Thyroid gland (tissue), 4 donors: ENCODE measurements at regions not wholly inside any gene's neighbourhood (a gene's known extent, or its start where the extent isn't known, plus 50 kb on each side); places are given as distances from the start of the nearest gene placed in this dataset.
"Not testable (repeated sequence)": the region's sequence is repeated elsewhere in the genome, so short reads cannot be mapped to it uniquely, and the experiment has no call there.

Experiments used
- DNase-seq, 2 donors: peaks; one replicate each; pipeline ENCODE4 v3.0.0-alpha.2; 2019
- H3K27ac ChIP-seq, 3 donors: fragments of 200-600 bp; sonication (generic); 1 replicate in 2 of 3; 2 replicates in 1 of 3; pipeline ENCODE4 v1.5.1; 2016 to 2019; ENCODE audit warnings: mild to moderate bottlenecking in 1 of 3, moderate library complexity in 1 of 3
- H3K27me3 ChIP-seq: fragments of 200-600 bp; sonication (generic); one replicate; pipeline ENCODE4 v1.5.1; 2019
- H3K36me3 ChIP-seq, 2 donors: fragments of 200-600 bp; sonication (generic); one replicate each; pipeline ENCODE4 v1.5.1; 2016 to 2019
- H3K4me1 ChIP-seq, 2 donors: fragments of 200-600 bp; sonication (generic); one replicate each; pipeline ENCODE4 v1.5.1; 2017 to 2019
- H3K4me3 ChIP-seq, 3 donors: fragments of 200-600 bp; sonication (generic); replicated peaks in 1 of 3; 1 replicate in 2 of 3; 2 replicates in 1 of 3; pipeline ENCODE4 v1.5.1; 2016; ENCODE audit warnings: mild to moderate bottlenecking in 1 of 3
- H3K9me3 ChIP-seq: fragments of 200-600 bp; sonication (generic); one replicate; pipeline ENCODE4 v1.5.1; 2017
- POLR2A ChIP-seq, 2 donors: fragments of 450-650 bp; IDR thresholded peaks; one replicate each; pipeline ENCODE4 v1.6.1; 2017; ENCODE audit warnings: antibody characterized with exemption in 2 of 2, mild to moderate bottlenecking in 2 of 2, moderate library complexity in 1 of 2
- WGBS, 2 donors: methylation state at CpG; one replicate each; pipeline ENCODE4 v1.1.5; 2017; 5-methylcytosine and 5-hydroxymethylcytosine counted together
- intact Hi-C: fragments of 100-400 bp; cut with DNase I; formaldehyde crosslinking; loops from one replicate; pipeline ENCODE4 v1.15.1; 2023
- TF ChIP-seq, protein P1 (sequence below), 6 experiments: fragments of 200-600 bp in 3 of 6; fragments of 450-650 bp in 3 of 6; sonication (generic) in 3 of 6; IDR thresholded peaks; one replicate each; pipeline ENCODE4 v1.5.1; 2016 to 2019; ENCODE audit warnings: antibody characterized with exemption in 6 of 6, mild to moderate bottlenecking in 2 of 6, inconsistent platforms in 1 of 6, moderate library complexity in 1 of 6

DNA sequence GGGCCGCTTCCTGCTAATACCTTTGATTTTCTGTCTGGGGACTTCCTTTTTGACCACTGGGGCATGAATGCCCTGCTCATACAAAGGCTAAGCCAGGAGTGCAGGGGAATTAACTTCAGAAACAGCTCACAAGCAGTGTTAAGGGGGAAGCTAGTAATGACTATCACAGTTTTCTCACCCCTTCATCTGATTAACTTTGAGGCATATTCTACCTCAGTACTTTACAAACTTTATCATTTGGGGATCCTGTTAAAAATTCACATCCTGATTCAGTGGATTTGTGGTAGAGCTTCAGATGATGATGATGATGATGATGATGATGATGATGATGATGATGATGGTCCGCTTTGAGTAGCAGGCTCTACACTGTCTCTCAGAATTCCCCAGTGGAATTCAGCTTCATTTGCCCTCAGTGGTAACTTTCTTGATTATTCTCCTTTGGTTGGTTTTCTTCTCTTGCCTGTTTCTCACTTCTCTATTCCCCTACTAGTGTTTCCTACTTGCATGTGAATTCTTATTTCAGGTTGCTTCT, 78.4 kb upstream of the TMEM170B start:
- Histone ChIP-seq H3K4me1 (peaks cover 26 to 29% of the 10 kb centered on the region in 2 donors), H3K9me3 (no peaks in the 10 kb centered on the region), H3K27me3 (no peaks in the 10 kb centered on the region), H3K27ac (no peak overlapping the region), H3K36me3 (no peaks in the 10 kb centered on the region), H3K4me3 (no peak overlapping the region)
- no peak for TF ChIP-seq POLR2A (IDR thresholded peaks at IDR 0.05)
- TF ChIP-seq, protein P1, sequence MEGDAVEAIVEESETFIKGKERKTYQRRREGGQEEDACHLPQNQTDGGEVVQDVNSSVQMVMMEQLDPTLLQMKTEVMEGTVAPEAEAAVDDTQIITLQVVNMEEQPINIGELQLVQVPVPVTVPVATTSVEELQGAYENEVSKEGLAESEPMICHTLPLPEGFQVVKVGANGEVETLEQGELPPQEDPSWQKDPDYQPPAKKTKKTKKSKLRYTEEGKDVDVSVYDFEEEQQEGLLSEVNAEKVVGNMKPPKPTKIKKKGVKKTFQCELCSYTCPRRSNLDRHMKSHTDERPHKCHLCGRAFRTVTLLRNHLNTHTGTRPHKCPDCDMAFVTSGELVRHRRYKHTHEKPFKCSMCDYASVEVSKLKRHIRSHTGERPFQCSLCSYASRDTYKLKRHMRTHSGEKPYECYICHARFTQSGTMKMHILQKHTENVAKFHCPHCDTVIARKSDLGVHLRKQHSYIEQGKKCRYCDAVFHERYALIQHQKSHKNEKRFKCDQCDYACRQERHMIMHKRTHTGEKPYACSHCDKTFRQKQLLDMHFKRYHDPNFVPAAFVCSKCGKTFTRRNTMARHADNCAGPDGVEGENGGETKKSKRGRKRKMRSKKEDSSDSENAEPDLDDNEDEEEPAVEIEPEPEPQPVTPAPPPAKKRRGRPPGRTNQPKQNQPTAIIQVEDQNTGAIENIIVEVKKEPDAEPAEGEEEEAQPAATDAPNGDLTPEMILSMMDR (IDR thresholded peaks at IDR 0.05), result no peak
- no peak for DNase-seq
- intact Hi-C loops, result no loop called here
- WGBS, 2 donors, result 78 to 86% methylated on average over 2 of the region's 2 CpGs

DNA sequence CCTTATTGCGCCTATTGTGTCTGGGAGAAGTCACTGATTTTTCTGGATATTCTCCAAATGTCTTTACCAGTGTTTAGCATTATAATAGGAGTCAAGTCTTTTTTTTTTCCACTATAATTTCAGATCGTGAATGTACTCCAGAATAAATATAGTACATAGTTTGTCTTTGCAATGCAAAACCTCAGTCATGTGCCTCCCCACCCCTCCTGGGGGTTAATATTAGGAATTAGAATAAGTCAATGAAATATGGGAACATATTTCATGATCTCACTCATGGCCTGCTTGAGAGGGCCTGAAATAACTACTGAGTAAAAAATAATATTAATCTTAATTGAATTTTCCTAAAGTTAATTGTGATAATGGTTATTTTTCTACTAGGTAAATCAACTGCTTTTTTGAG, 79.0 kb upstream of the TMEM170B start:
- Histone ChIP-seq H3K4me1 (peaks cover 26 to 29% of the 10 kb centered on the region in 2 donors), H3K27ac (no peak overlapping the region), H3K36me3 (no peaks in the 10 kb centered on the region), H3K9me3 (no peaks in the 10 kb centered on the region), H3K27me3 (no peaks in the 10 kb centered on the region), H3K4me3 (no peak overlapping the region)
- 49 to 65% methylated on average over 2 of the region's 2 CpGs for WGBS, 2 donors
- TF ChIP-seq, protein P1 (IDR thresholded peaks at IDR 0.05), result no peak
- TF ChIP-seq POLR2A (IDR thresholded peaks at IDR 0.05), result no peak
- no peak for DNase-seq
- intact Hi-C loops, result no loop called here

DNA sequence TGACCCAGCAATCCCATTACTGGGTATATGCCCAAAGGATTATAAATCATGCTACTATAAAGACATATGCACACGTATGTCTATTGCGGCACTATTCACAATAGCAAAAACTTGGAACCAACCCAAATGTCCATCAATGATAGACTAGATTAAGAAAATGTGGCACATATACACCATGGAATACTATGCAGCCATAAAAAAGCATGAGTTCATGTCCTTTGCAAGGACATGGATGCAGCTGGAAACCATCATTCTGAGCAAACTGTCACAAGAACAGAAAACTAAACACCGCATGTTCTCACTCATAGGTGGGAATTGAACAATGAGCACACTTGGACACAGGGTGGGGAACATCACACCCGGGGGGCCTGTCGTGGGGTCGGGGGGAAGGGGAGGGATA, 80.1 kb upstream of the TMEM170B start:
- H3K4me1 ChIP-seq, result peaks cover 26 to 29% of the 10 kb centered on the region in 2 donors
- H3K27ac ChIP-seq, intact Hi-C loops, H3K36me3 ChIP-seq, H3K27me3 ChIP-seq, H3K4me3 ChIP-seq, H3K9me3 ChIP-seq, DNase-seq: not testable (repeated sequence)
- WGBS, 2 donors, result 94 to 96% methylated on average over 6 of the region's 6 CpGs

DNA sequence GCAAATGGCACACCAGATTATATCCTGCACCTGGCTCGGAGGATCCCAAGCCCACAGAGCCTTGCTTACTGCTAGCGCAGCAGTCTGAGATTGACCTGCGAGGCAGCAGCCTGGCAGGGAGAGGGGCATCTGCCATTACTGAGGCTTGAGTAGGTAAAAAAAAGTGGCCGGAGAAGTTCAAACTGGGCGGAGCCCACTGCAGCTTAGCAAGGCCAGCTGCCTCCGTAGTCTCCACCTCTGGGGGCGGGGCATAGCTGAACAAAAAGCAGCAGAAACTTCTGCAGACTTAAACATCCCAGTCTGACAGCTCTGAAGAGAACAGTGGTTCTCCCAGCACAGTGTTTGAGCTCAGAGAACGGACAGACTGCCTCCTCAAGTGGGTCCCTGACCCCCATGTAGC, 85.4 kb upstream of the TMEM170B start:
- H3K27ac ChIP-seq, H3K4me1 ChIP-seq, DNase-seq, H3K4me3 ChIP-seq, intact Hi-C loops, H3K27me3 ChIP-seq, H3K36me3 ChIP-seq, H3K9me3 ChIP-seq: not testable (repeated sequence)
- WGBS, 2 donors, result 92 to 97% methylated on average over 7 to 8 of the region's 8 CpGs

DNA sequence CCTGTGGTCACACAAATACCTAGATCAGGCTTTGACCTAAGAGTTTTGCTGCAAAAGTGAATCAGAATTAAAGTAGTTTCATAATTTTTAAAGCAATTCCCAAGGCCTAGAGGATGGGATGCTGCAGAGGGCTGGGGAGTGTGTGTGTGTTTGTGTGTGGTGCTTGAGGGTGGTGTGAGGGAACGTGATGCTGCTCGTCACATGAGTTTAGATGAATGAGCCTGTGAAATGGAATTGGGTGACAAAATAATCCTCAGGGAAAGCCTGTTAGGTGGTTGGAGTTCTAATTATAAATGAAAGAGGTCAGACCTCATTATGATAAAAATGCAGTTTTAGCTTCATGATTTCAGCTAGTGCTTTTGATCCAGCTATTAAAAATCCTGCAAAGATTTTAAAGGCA, 87.5 kb upstream of the TMEM170B start:
- WGBS, 2 donors, result 62 to 81% methylated on average over 2 of the region's 2 CpGs
- Histone ChIP-seq H3K27ac (no peak overlapping the region), H3K27me3 (no peaks in the 10 kb centered on the region), H3K9me3 (no peaks in the 10 kb centered on the region), H3K4me3 (no peak overlapping the region), H3K36me3 (no peaks in the 10 kb centered on the region), H3K4me1 (peaks cover 9 to 12% of the 10 kb centered on the region in 2 donors)
- no peak for DNase-seq
- no peak for TF ChIP-seq POLR2A (IDR thresholded peaks at IDR 0.05)
- TF ChIP-seq, protein P1 (IDR thresholded peaks at IDR 0.05), result no peak
- intact Hi-C loops, result no loop called here

DNA sequence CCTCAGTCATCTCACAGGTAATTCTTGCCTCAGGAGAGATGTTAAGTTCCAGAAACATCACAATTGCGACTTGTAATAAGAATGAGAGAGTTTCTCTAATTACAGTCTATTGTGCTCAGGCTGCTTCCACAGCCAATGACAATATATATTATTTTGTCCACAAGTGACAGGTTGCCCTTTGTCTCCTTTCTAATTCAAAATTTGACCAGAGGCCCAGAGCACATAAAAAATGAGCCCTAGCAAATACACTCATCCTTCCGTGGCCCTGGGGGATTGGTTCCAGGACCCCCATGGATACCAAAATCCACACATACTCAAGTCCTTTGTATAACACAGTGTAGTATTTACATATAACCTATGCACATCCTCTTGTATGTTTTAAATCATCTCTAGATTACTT, 88.1 kb upstream of the TMEM170B start:
- H3K9me3 ChIP-seq, result no peaks in the 10 kb centered on the region
- H3K4me1 ChIP-seq, result peaks cover 9 to 12% of the 10 kb centered on the region in 2 donors
- no peak for DNase-seq
- intact Hi-C loops, result no loop called here
- H3K27me3 ChIP-seq, result no peaks in the 10 kb centered on the region
- no peak overlapping the region for H3K27ac ChIP-seq
- no peak for TF ChIP-seq POLR2A (IDR thresholded peaks at IDR 0.05)
- TF ChIP-seq, protein P1 (IDR thresholded peaks at IDR 0.05), result no peak
- WGBS, 2 donors, result 95 to 97% methylated on average over 2 of the region's 2 CpGs
- H3K36me3 ChIP-seq, result no peaks in the 10 kb centered on the region
- no peak overlapping the region for H3K4me3 ChIP-seq
